SK-N-SH (cell line): ENCODE measurements at regions not wholly inside any gene's neighbourhood (a gene's known extent, or its start where the extent isn't known, plus 50 kb on each side); places are given as distances from the start of the nearest gene placed in this dataset.

Source experiments
- CTCF ChIA-PET: fragments of 300-600, 350-600 bp; formaldehyde crosslinking; extraction: SDS; loops from one replicate; lab custom pipeline; 2021; lab: Yijun Ruan, JAX
- POLR2A ChIA-PET: fragments of 350-600 bp; sonication (Branson Sonifier 250); formaldehyde crosslinking; extraction: SDS; loops from one replicate; lab custom pipeline; 2020; ENCODE audit warnings: antibody characterized with exemption, inconsistent platforms; lab: Yijun Ruan, JAX
- DNase-seq: peaks from one replicate; pipeline ENCODE4 v3.0.0; 2012
- H2AFZ ChIP-seq: fragments of 200-600 bp; sonication (generic); 2 replicates; pipeline ENCODE4 v1.8.1; 2016; ENCODE audit warnings: antibody characterized with exemption, mild to moderate bottlenecking, low read depth
- H3F3A ChIP-seq: fragments of 200-600 bp; sonication (generic); replicated peaks from 2 replicates; pipeline ENCODE3; 2016; ENCODE audit warnings: antibody characterized with exemption, mild to moderate bottlenecking; ENCODE audit not compliant: insufficient read depth
- H3K27ac ChIP-seq, 2 experiments: fragments of 200-500 bp in 1 of 2; fragments of 200-600 bp in 1 of 2; sonication (Bioruptor generic) in 1 of 2; sonication (generic), shearing (Covaris generic) in 1 of 2; 2 replicates each; pipeline versions ENCODE4 v1.5.1 to v1.6.1; 2014 to 2016; ENCODE audit warnings: low read depth in 2 of 2, inconsistent platforms in 1 of 2, low read length in 1 of 2, mild to moderate bottlenecking in 1 of 2, mixed read lengths in 1 of 2
- H3K27me3 ChIP-seq: fragments of 200-600 bp; sonication (generic), shearing (Covaris generic); 2 replicates; pipeline ENCODE4 v1.6.1; 2016; ENCODE audit warnings: mixed run types; ENCODE audit not compliant: insufficient read depth
- H3K36me3 ChIP-seq, 2 experiments: fragments of 200-500 bp in 1 of 2; fragments of 200-600 bp in 1 of 2; sonication (Bioruptor generic) in 1 of 2; sonication (generic) in 1 of 2; replicated peaks in 1 of 2; 2 replicates each; pipeline versions ENCODE3 to v1.5.1; 2014 to 2016; ENCODE audit warnings: low read length in 1 of 2, mild to moderate bottlenecking in 1 of 2; ENCODE audit not compliant: insufficient read depth in 2 of 2, control insufficient read depth in 1 of 2
- H3K4me1 ChIP-seq, 2 experiments: fragments of 200-500 bp in 1 of 2; fragments of 200-600 bp in 1 of 2; sonication (Bioruptor generic) in 1 of 2; sonication (generic), shearing (Covaris generic) in 1 of 2; 2 replicates each; pipeline versions ENCODE4 v1.5.1 to v1.6.1; 2014 to 2016; ENCODE audit warnings: low read depth in 1 of 2, low read length in 1 of 2, mixed run types in 1 of 2; ENCODE audit not compliant: insufficient read depth in 2 of 2, control insufficient read depth in 1 of 2
- H3K4me2 ChIP-seq: fragments of 200-600 bp; sonication (generic), shearing (Covaris generic); 2 replicates; pipeline ENCODE4 v1.6.1; 2017; ENCODE audit warnings: mixed run types
- H3K4me3 ChIP-seq, 2 experiments: fragments of 200-500 bp in 1 of 2; fragments of 200-600 bp in 1 of 2; sonication (Bioruptor generic) in 1 of 2; sonication (generic), shearing (Covaris generic) in 1 of 2; 2 replicates each; pipeline versions ENCODE4 v1.5.1 to v1.8.1; 2014 to 2016; ENCODE audit warnings: low read depth in 2 of 2, inconsistent platforms in 1 of 2, low read length in 1 of 2, mild to moderate bottlenecking in 1 of 2, mixed read lengths in 1 of 2, moderate library complexity in 1 of 2
- H3K79me2 ChIP-seq: fragments of 200-600 bp; sonication (generic); 2 replicates; pipeline ENCODE4 v1.8.1; 2017; ENCODE audit warnings: mild to moderate bottlenecking; ENCODE audit not compliant: insufficient read depth
- H3K9ac ChIP-seq: fragments of 200-600 bp; sonication (generic); 2 replicates; pipeline ENCODE4 v1.6.1; 2017; ENCODE audit warnings: mixed run types
- H3K9me2 ChIP-seq: fragments of 200-600 bp; sonication (generic); 2 replicates; pipeline ENCODE4 v1.6.1; 2017; ENCODE audit warnings: mixed run types
- H3K9me3 ChIP-seq: fragments of 200-600 bp; sonication (generic); 2 replicates; pipeline ENCODE4 v1.6.1; 2017; ENCODE audit warnings: mixed run types, mild to moderate bottlenecking, moderate library complexity
- H4K20me1 ChIP-seq: fragments of 200-600 bp; sonication (generic); 2 replicates; pipeline ENCODE4 v1.6.1; 2017; ENCODE audit warnings: mild to moderate bottlenecking, mixed run types; ENCODE audit not compliant: insufficient read depth
- EZH2phosphoT487 ChIP-seq: fragments of 200-600 bp; sonication (generic); IDR thresholded peaks from 2 replicates; pipeline ENCODE4 v1.6.1; 2017; ENCODE audit warnings: low read depth, mixed run types, mild to moderate bottlenecking, antibody characterized with exemption, moderate library complexity, borderline replicate concordance
- FOSL2 ChIP-seq: IDR thresholded peaks from 2 replicates; pipeline ENCODE4 v1.4.0; 2012; ENCODE audit warnings: low read depth, mild to moderate bottlenecking, moderate library complexity, borderline replicate concordance
- FOXJ3 ChIP-seq: sonication (generic); formaldehyde crosslinking; IDR thresholded peaks from 2 replicates; pipeline ENCODE4 v1.5.1; 2020; ENCODE audit warnings: mild to moderate bottlenecking, missing genetic modification reagents
- FOXM1 ChIP-seq: IDR thresholded peaks from 2 replicates; pipeline ENCODE4 v1.4.0; 2012; ENCODE audit warnings: low read depth, mild to moderate bottlenecking
- GABPA ChIP-seq: IDR thresholded peaks from 2 replicates; pipeline ENCODE4 v1.4.0; 2012; ENCODE audit warnings: low read depth, mild to moderate bottlenecking
- IRF3 ChIP-seq: fragments of 150-350 bp; IDR thresholded peaks from 2 replicates; pipeline ENCODE4 v1.6.1; 2016; ENCODE audit warnings: mild to moderate bottlenecking, low read depth, low read length
- MEF2A ChIP-seq: IDR thresholded peaks from 2 replicates; pipeline ENCODE4 v1.4.0; 2012; ENCODE audit warnings: low read depth, borderline replicate concordance
- NRF1 ChIP-seq: IDR thresholded peaks from 2 replicates; pipeline ENCODE4 v1.6.1; 2012; ENCODE audit warnings: low read depth, mild to moderate bottlenecking, low read length
- POLR2AphosphoS5 ChIP-seq: IDR thresholded peaks from 2 replicates; pipeline ENCODE4 v1.6.1; 2012; ENCODE audit warnings: low read depth, low read length
- RAD21 ChIP-seq: IDR thresholded peaks from 2 replicates; pipeline ENCODE4 v1.6.1; 2012; ENCODE audit warnings: mild to moderate bottlenecking, low read length
- RCOR1 ChIP-seq: fragments of 150-350 bp; IDR thresholded peaks from 2 replicates; pipeline ENCODE4 v1.6.1; 2017; ENCODE audit warnings: antibody characterized with exemption, low read length
- REST ChIP-seq: IDR thresholded peaks from 2 replicates; pipeline ENCODE4 v1.6.1; 2012; ENCODE audit warnings: mild to moderate bottlenecking, low read depth, low read length, moderate library complexity
- RFX5 ChIP-seq: IDR thresholded peaks from 2 replicates; pipeline ENCODE4 v1.6.1; 2012; ENCODE audit warnings: mild to moderate bottlenecking, improper control_type of control experiment, low read length
- SIN3A ChIP-seq: IDR thresholded peaks from 2 replicates; pipeline ENCODE4 v1.6.1; 2012; ENCODE audit warnings: low read depth, mild to moderate bottlenecking, low read length, moderate library complexity, borderline replicate concordance
- TCF12 ChIP-seq: IDR thresholded peaks from 2 replicates; pipeline ENCODE4 v1.4.0; 2012
- USF1 ChIP-seq: IDR thresholded peaks from 2 replicates; pipeline ENCODE4 v1.4.0; 2012; ENCODE audit warnings: low read depth, borderline replicate concordance
- WGBS: methylation state at CpG from one replicate; pipeline ENCODE4 v1.1.6; 2017; ENCODE audit warnings: low lambda C conversion rate; 5-methylcytosine and 5-hydroxymethylcytosine counted together

- H3K9me2 ChIP-seq, result no peaks in the 10 kb centered on the region
- no peak for DNase-seq
- no peak overlapping the region for H2AFZ ChIP-seq
- no peak overlapping the region for H3K4me2 ChIP-seq
- CTCF ChIA-PET, result no interaction called here
- no peak overlapping the region for H3K9ac ChIP-seq
- TF ChIP-seq TCF12 (no peak), FOXJ3 (CRISPR knock-in tag) (no peak), IRF3 (no peak), EZH2phosphoT487 (no peak), POLR2AphosphoS5 (no peak), RCOR1 (no peak), FOSL2 (no peak), FOXM1 (no peak), MEF2A (no peak), NRF1 (no peak), SIN3A (no peak), USF1 (no peak), REST (no peak), RAD21 (no peak), RFX5 (no peak), GABPA (no peak)
- H3K4me3 ChIP-seq, result no peak overlapping the region; a peak in 1 of 4 replicates
- H3K27ac ChIP-seq, result no peak overlapping the region
- H3K9me3 ChIP-seq, result no peaks in the 10 kb centered on the region
- POLR2A ChIA-PET, result no interaction called here
- H3K4me1 ChIP-seq, result no peaks in the 10 kb centered on the region
- H3K36me3 ChIP-seq, result no peaks in the 10 kb centered on the region
- no peaks in the 10 kb centered on the region for H3F3A ChIP-seq
- no peaks in the 10 kb centered on the region for H3K79me2 ChIP-seq
- no peaks in the 10 kb centered on the region for H4K20me1 ChIP-seq
- 2% methylated on average over 3 of the region's 3 CpGs for WGBS
- H3K27me3 ChIP-seq, result no peaks in the 10 kb centered on the region; the same call in 1 of the 2 replicates
Measured at GRCh38 chr17:5892921-5893675, 177.1 kb upstream of the WSCD1 start.
